ENCODE measurements at regions not wholly inside any gene's neighbourhood (a gene's known extent, or its start where the extent isn't known, plus 50 kb on each side); places are given as distances from the start of the nearest gene placed in this dataset.

DNA sequence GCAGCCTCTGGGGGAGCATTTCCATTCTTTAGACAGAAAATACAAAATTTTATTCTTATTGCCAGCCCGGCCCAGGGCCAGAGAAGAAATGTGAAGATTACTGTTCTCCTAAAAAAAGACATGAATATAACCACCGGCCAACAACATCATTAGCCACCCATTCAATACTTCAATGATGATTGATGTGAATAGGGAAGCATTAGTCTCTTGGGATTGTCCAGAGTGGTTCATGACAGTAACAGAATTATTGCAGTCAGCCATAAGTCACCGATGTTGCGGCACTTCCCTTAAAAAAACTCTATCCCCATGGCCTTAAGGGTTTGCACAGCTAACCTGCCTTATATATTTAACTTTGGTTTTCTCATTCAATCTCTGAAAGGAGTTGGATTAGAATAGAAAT is 418.7 kb downstream of the CENPC start:
- TF ChIP-seq, protein P1, sequence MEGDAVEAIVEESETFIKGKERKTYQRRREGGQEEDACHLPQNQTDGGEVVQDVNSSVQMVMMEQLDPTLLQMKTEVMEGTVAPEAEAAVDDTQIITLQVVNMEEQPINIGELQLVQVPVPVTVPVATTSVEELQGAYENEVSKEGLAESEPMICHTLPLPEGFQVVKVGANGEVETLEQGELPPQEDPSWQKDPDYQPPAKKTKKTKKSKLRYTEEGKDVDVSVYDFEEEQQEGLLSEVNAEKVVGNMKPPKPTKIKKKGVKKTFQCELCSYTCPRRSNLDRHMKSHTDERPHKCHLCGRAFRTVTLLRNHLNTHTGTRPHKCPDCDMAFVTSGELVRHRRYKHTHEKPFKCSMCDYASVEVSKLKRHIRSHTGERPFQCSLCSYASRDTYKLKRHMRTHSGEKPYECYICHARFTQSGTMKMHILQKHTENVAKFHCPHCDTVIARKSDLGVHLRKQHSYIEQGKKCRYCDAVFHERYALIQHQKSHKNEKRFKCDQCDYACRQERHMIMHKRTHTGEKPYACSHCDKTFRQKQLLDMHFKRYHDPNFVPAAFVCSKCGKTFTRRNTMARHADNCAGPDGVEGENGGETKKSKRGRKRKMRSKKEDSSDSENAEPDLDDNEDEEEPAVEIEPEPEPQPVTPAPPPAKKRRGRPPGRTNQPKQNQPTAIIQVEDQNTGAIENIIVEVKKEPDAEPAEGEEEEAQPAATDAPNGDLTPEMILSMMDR (IDR thresholded peaks at IDR 0.05; ENCODE audit: extremely low read depth in 1 of 2, insufficient read depth in 1 of 2, low read depth in 1 of 2, low read length in 2 of 2) = no peak
- TF ChIP-seq POLR2AphosphoS5 (IDR thresholded peaks at IDR 0.05; ENCODE audit: insufficient read depth, low read depth, low read length) = no peak
- TF ChIP-seq POLR2A (IDR thresholded peaks at IDR 0.05; ENCODE audit: low read depth, low read length) = no peak
- TF ChIP-seq, protein P2, sequence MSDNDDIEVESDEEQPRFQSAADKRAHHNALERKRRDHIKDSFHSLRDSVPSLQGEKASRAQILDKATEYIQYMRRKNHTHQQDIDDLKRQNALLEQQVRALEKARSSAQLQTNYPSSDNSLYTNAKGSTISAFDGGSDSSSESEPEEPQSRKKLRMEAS (IDR thresholded peaks at IDR 0.05; ENCODE audit: insufficient read depth, insufficient read length) = no peak
- TF ChIP-seq MYC (IDR thresholded peaks at IDR 0.05; ENCODE audit: low read depth, low read length) = no peak

Measured in endothelial cell of umbilical vein (primary cell).